Left lung (tissue), 4 donors: ENCODE measurements at regions not wholly inside any gene's neighbourhood (a gene's known extent, or its start where the extent isn't known, plus 50 kb on each side); places are given as distances from the start of the nearest gene placed in this dataset.

ENCODE experiments used
- ATAC-seq: fragments of 200-7000 bp; cut with Tn5 transposase; one replicate; pipeline ENCODE4 v1.9.1; 2020; ENCODE audit warnings: moderate library complexity
- DNase-seq, 4 donors: peaks; one replicate each; pipeline ENCODE4 v3.0.0-alpha.2; 2013 to 2020
- H3K27ac ChIP-seq, 2 donors: fragments of 200-600 bp; sonication (generic) in 1 of 2; one replicate each; pipeline versions ENCODE4 v1.5.0 to v1.8.0; 2020 to 2021
- H3K27me3 ChIP-seq, 2 donors: fragments of 200-600 bp; sonication (generic) in 1 of 2; one replicate each; pipeline versions ENCODE4 v1.5.0 to v1.8.0; 2020 to 2021
- H3K36me3 ChIP-seq, 2 donors: fragments of 200-600 bp; sonication (generic) in 1 of 2; one replicate each; pipeline versions ENCODE4 v1.5.0 to v1.8.0; 2020 to 2021
- H3K4me1 ChIP-seq, 2 donors: fragments of 200-600 bp; one replicate each; pipeline ENCODE4 v1.8.0; 2021
- H3K4me3 ChIP-seq, 2 donors: fragments of 200-600 bp; sonication (generic) in 1 of 2; one replicate each; pipeline versions ENCODE4 v1.5.0 to v1.8.0; 2020 to 2021; ENCODE audit warnings: mild to moderate bottlenecking in 1 of 2
- H3K9me3 ChIP-seq, 2 donors: fragments of 200-600 bp; sonication (generic) in 1 of 2; one replicate each; pipeline versions ENCODE4 v1.5.0 to v1.8.0; 2020 to 2021
- intact Hi-C, 2 donors: fragments of 100-400 bp; cut with DNase I; formaldehyde crosslinking; loops; one replicate each; pipeline versions ENCODE4 v1.11.2 to v1.14.2; 2022
- TF ChIP-seq, protein P1 (sequence below), 2 donors: fragments of 200-600 bp; sonication (generic) in 1 of 2; IDR thresholded peaks; one replicate each; pipeline versions ENCODE4 v1.5.0 to v1.8.0; 2021; ENCODE audit warnings: antibody characterized with exemption in 2 of 2
- donor health status: DM: no; HTN: yes; CAD: no.
- donor health status: DM: no; HTN: no; CAD: no.

DNA sequence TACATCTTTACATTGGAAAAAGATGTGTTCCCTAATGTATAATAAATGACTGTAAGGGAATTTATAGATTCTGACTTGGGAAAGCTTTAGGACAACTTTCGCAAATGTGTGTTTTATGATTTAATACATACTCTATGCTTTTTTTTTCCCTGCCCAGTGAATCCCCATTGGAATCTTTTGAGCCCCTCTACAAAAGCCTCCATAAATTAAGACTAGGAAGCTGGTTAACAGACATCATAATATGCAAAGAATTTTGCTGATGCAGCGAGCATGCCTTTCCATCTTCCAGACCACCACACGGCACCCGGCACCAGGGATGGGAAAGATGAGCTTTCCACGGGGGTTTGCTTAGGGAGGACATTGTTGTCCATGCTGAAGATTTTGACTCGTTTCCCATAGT, 156.1 kb upstream of the IVNS1ABP start:
- intact Hi-C loops = no loop called here
- no peak for DNase-seq
- TF ChIP-seq, protein P1, sequence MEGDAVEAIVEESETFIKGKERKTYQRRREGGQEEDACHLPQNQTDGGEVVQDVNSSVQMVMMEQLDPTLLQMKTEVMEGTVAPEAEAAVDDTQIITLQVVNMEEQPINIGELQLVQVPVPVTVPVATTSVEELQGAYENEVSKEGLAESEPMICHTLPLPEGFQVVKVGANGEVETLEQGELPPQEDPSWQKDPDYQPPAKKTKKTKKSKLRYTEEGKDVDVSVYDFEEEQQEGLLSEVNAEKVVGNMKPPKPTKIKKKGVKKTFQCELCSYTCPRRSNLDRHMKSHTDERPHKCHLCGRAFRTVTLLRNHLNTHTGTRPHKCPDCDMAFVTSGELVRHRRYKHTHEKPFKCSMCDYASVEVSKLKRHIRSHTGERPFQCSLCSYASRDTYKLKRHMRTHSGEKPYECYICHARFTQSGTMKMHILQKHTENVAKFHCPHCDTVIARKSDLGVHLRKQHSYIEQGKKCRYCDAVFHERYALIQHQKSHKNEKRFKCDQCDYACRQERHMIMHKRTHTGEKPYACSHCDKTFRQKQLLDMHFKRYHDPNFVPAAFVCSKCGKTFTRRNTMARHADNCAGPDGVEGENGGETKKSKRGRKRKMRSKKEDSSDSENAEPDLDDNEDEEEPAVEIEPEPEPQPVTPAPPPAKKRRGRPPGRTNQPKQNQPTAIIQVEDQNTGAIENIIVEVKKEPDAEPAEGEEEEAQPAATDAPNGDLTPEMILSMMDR (IDR thresholded peaks at IDR 0.05) = no peak

DNA sequence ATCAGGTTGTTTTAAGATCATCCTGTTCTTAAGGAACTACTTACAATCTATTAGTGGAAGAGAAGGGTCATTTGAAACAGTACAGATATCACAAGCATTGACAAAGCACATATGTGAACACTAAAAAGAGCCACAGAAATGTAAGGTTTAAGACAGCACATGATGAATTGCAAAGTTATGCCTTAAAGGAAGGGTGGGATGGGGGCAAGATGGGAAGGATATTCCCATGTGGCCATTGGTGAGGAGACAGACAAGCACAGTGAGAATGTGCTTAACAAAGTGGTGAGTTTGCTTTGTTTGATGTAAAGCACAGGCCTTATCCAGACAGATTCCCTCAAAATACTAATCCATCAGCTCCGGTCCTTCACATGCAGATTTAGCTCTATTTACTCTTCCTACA, 151.6 kb upstream of the IVNS1ABP start:
- no peaks in the 10 kb centered on the region for H3K9me3 ChIP-seq
- TF ChIP-seq, protein P1 (IDR thresholded peaks at IDR 0.05) = no peak
- no peaks in the 10 kb centered on the region for H3K27me3 ChIP-seq
- ATAC-seq (no peak), DNase-seq (no peak)
- H3K36me3 ChIP-seq = no peaks in the 10 kb centered on the region
- no peak overlapping the region for H3K27ac ChIP-seq
- H3K4me1 ChIP-seq = no peaks in the 10 kb centered on the region
- intact Hi-C loops = no loop called here
- H3K4me3 ChIP-seq = no peak overlapping the region

More for the DNA sequence above, 156.1 kb upstream of the IVNS1ABP start:
- Histone ChIP-seq H3K4me3 (no peak overlapping the region), H3K4me1 (peaks cover 0 to 7% of the 10 kb centered on the region in 2 donors), H3K27me3 (no peaks in the 10 kb centered on the region), H3K27ac (no peak overlapping the region), H3K36me3 (no peaks in the 10 kb centered on the region), H3K9me3 (no peaks in the 10 kb centered on the region)
- ATAC-seq = no peak

DNA sequence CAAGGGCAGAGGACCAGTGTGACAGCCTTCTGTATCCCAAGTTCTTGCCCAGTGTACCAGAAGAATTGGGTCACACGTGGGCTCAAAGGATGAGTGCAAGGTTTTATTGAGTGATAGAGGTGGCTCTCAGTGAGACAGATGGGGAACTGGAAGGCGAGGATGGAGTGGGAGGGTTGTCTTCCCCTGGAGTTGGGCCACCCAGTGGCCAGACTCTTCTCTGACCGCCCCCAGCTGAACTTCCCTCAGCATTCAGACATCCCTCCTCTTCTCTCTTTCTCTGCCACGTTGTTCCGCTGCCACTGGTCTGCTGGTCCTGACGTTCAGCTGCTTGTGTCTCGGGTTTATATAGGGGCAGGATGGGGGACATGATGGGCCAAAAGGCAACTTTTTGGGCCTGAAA, 150.1 kb upstream of the IVNS1ABP start:
- H3K9me3 ChIP-seq = no peaks in the 10 kb centered on the region
- no peaks in the 10 kb centered on the region for H3K27me3 ChIP-seq
- no peak overlapping the region for H3K4me3 ChIP-seq
- DNase-seq = no peak
- H3K36me3 ChIP-seq = no peaks in the 10 kb centered on the region
- H3K4me1 ChIP-seq = no peaks in the 10 kb centered on the region
- no peak for ATAC-seq
- intact Hi-C loops = no loop called here
- TF ChIP-seq, protein P1 (IDR thresholded peaks at IDR 0.05) = no peak
- H3K27ac ChIP-seq = no peak overlapping the region

DNA sequence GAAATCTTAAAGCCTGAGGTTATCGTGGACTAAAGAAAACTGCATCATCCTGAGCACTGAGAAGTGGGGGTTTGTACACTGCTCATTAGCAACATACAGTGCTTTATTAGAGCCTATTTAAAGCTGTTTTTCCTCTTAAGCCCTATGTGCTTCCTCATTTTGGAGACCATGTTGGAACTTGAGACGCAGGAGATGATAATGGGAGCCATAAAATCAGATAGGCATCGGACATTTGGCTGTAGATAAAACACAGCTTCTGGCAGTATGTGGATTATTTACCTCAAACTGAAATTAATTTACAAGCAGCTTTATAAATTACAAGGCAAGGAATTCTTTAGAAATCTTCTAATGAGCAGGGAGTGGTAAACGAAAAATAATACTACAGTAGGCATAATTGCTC, 147.7 kb upstream of the IVNS1ABP start:
- TF ChIP-seq, protein P1 (IDR thresholded peaks at IDR 0.05) = no peak
- DNase-seq (no peak), ATAC-seq (no peak)
- intact Hi-C loops = no loop called here
- no peaks in the 10 kb centered on the region for H3K9me3 ChIP-seq
- H3K4me3 ChIP-seq = no peak overlapping the region
- no peaks in the 10 kb centered on the region for H3K4me1 ChIP-seq
- H3K27ac ChIP-seq = no peak overlapping the region
- H3K27me3 ChIP-seq = no peaks in the 10 kb centered on the region
- no peaks in the 10 kb centered on the region for H3K36me3 ChIP-seq

DNA sequence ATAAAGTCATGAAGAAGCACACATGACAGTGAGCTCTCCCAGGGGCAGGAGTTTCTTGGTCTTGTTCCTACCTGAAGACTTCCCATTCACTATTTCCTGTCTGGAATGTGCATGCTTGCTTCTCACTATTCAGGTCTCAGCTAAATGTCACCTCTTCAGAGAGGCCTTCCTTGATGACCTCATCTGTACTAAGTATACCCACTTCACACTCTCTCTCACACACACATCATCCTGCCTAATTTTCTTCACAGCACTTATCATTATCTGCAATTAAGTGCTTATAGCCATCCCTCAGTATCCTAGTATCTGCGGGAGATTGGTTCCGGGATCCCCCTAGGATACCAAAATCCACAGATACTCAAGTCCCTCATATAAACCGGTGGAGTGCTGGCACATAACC, 146.4 kb upstream of the IVNS1ABP start:
- Histone ChIP-seq H3K4me1 (no peaks in the 10 kb centered on the region), H3K27me3 (no peaks in the 10 kb centered on the region), H3K9me3 (no peaks in the 10 kb centered on the region), H3K27ac (no peak overlapping the region), H3K4me3 (no peak overlapping the region), H3K36me3 (no peaks in the 10 kb centered on the region)
- TF ChIP-seq, protein P1 (IDR thresholded peaks at IDR 0.05) = no peak
- intact Hi-C loops = no loop called here
- no peak for DNase-seq
- no peak for ATAC-seq
